OCI-LY3 (cell line): ENCODE measurements at regions not wholly inside any gene's neighbourhood (a gene's known extent, or its start where the extent isn't known, plus 50 kb on each side); places are given as distances from the start of the nearest gene placed in this dataset.

ENCODE experiments used
- H2AFZ ChIP-seq: fragments of 200-600, 300-600 bp; shearing (Covaris generic); 2 replicates; pipeline ENCODE4 v1.6.0; 2014; ENCODE audit warnings: antibody characterized with exemption, low read depth, low read length
- H3K27ac ChIP-seq: fragments of 200-600, 300-600 bp; sonication (generic); 2 replicates; pipeline ENCODE4 v1.5.1; 2014; ENCODE audit warnings: mild to moderate bottlenecking, low read length, moderate library complexity, mixed read lengths
- H3K27me3 ChIP-seq: fragments of 200-600, 300-600 bp; sonication (generic); 2 replicates; pipeline ENCODE4 v1.6.1; 2014; ENCODE audit warnings: low read depth, low read length, mixed read lengths
- H3K36me3 ChIP-seq: fragments of 200-600, 300-600 bp; sonication (generic); replicated peaks from 2 replicates; pipeline ENCODE3; 2014; ENCODE audit warnings: low read depth, low read length, mixed read lengths
- H3K4me1 ChIP-seq: fragments of 300-600, 200-600 bp; sonication (generic); 2 replicates; pipeline ENCODE4 v1.6.1; 2014; ENCODE audit warnings: low read length, mixed read lengths
- H3K4me2 ChIP-seq: fragments of 200-600, 300-600 bp; sonication (generic); 2 replicates; pipeline ENCODE4 v1.6.1; 2014; ENCODE audit warnings: low read length, mixed read lengths
- H3K4me3 ChIP-seq: fragments of 300-600, 200-600 bp; sonication (generic); 2 replicates; pipeline ENCODE4 v1.5.1; 2014; ENCODE audit warnings: antibody characterized with exemption, mild to moderate bottlenecking, low read length, moderate library complexity
- H3K79me2 ChIP-seq: fragments of 300-600, 200-600 bp; shearing (Covaris generic); 2 replicates; pipeline ENCODE4 v1.6.1; 2014; ENCODE audit warnings: mild to moderate bottlenecking, low read length, mixed read lengths
- H3K9ac ChIP-seq: fragments of 300-600, 200-600 bp; shearing (Covaris generic); 2 replicates; pipeline ENCODE4 v1.6.0; 2014; ENCODE audit warnings: mild to moderate bottlenecking, low read length, moderate library complexity
- H3K9me3 ChIP-seq: fragments of 200-600, 300-600 bp; shearing (Covaris generic); 2 replicates; pipeline ENCODE4 v1.6.1; 2014; ENCODE audit warnings: low read length, mixed read lengths; ENCODE audit not compliant: insufficient read depth
- H4K20me1 ChIP-seq: fragments of 200-600, 300-600 bp; sonication (generic); 2 replicates; pipeline ENCODE4 v1.6.1; 2016; ENCODE audit warnings: low read length, mixed read lengths; ENCODE audit not compliant: insufficient read depth
- CTCF ChIP-seq: fragments of 200-600, 300-600 bp; sonication (generic); IDR thresholded peaks from 2 replicates; pipeline ENCODE4 v1.5.1; 2014; ENCODE audit warnings: antibody characterized with exemption, low read length, low read depth
- EZH2phosphoT487 ChIP-seq: fragments of 200-600 bp; shearing (Covaris generic); IDR thresholded peaks from 2 replicates; pipeline ENCODE4 v1.6.1; 2018; ENCODE audit warnings: antibody characterized with exemption, mixed run types, low read depth

DNA sequence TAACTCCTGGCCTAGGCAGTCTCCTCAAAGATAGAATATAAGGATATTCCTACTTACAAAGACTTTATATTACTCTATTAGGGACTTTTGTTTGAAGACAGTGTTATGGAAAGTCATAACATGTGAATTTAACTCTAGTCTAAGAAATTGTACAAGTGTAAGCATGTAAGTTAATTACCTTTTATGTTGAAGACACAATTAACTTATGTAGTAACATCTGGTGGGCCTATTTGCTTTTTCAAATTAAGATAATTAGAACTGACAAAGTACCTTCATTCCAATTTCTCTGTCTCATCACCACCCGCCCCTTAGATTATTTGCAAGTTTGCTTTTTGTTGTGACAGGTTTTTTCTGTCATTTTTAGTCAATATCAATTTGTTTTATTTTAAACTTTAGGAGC lies 126.0 kb upstream of the THSD7A start:
- no peak overlapping the region for H3K4me2 ChIP-seq
- H3K4me3 ChIP-seq = no peak overlapping the region
- H3K27ac ChIP-seq = no peak overlapping the region
- no peaks in the 10 kb centered on the region for H4K20me1 ChIP-seq
- H3K9me3 ChIP-seq = no peaks in the 10 kb centered on the region
- no peaks in the 10 kb centered on the region for H3K36me3 ChIP-seq
- H3K4me1 ChIP-seq = no peaks in the 10 kb centered on the region
- H2AFZ ChIP-seq = no peak overlapping the region
- no peaks in the 10 kb centered on the region for H3K27me3 ChIP-seq
- H3K9ac ChIP-seq = no peak overlapping the region
- TF ChIP-seq CTCF (no peak), EZH2phosphoT487 (no peak)
- no peaks in the 10 kb centered on the region for H3K79me2 ChIP-seq

DNA sequence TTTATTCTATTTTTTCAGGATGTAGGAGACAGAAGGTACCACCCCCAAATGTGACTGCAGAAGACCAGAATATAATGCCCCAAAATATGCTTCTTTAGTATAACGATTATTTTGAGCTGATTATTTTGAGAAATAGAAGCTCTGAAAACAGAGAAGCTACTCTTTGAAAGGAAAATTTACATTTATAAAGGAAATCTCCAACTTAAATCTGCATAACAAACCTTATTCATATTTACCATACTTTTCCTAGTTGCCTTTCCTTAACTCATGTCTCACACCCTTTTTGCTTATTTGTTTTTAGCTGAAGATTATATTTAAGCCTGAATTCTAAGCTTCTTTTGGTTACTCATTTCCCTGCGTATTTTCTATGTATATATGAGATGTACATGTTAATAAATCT lies 127.1 kb upstream of the THSD7A start:
- H3K4me2 ChIP-seq = no peak overlapping the region
- no peak overlapping the region for H3K9ac ChIP-seq
- H3K27me3 ChIP-seq = no peaks in the 10 kb centered on the region
- no peaks in the 10 kb centered on the region for H3K4me1 ChIP-seq
- no peak overlapping the region for H3K4me3 ChIP-seq
- no peak overlapping the region for H3K27ac ChIP-seq
- H3K79me2 ChIP-seq = no peaks in the 10 kb centered on the region
- no peaks in the 10 kb centered on the region for H3K36me3 ChIP-seq
- no peaks in the 10 kb centered on the region for H3K9me3 ChIP-seq
- TF ChIP-seq EZH2phosphoT487 (no peak), CTCF (no peak)
- no peak overlapping the region for H2AFZ ChIP-seq
- H4K20me1 ChIP-seq = no peaks in the 10 kb centered on the region

DNA sequence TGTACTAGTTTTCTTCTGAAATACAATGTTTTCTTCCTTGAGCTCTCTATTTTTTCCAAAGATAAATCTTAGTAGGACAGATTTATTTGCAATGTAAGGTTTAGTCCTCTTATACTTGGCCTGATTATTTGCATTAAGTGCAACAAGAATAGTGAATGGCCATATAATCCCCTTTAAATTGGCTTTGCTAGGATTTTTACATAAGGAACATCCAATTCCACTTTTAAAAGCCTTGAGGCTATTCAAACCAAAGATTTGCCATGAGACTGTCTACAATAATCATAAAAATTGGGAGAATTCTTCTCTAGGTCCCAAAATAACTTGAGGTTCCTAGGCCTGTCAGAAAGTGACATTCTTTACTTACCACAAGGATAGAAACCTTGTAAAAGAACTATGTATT lies 128.6 kb upstream of the THSD7A start:
- no peak overlapping the region for H3K4me2 ChIP-seq
- H3K9ac ChIP-seq = no peak overlapping the region
- H3K4me3 ChIP-seq = no peak overlapping the region
- no peaks in the 10 kb centered on the region for H3K27me3 ChIP-seq
- H3K4me1 ChIP-seq = no peaks in the 10 kb centered on the region
- H2AFZ ChIP-seq = no peak overlapping the region
- no peak overlapping the region for H3K27ac ChIP-seq
- no peak for TF ChIP-seq EZH2phosphoT487
- TF ChIP-seq CTCF = no peak
- no peaks in the 10 kb centered on the region for H3K9me3 ChIP-seq
- H3K36me3 ChIP-seq = no peaks in the 10 kb centered on the region
- H3K79me2 ChIP-seq = no peaks in the 10 kb centered on the region
- no peaks in the 10 kb centered on the region for H4K20me1 ChIP-seq

GRCh38 chr7:11969643-11970042 lies 137.6 kb upstream of the THSD7A start:
- no peak for TF ChIP-seq EZH2phosphoT487
- H3K9ac ChIP-seq = no peak overlapping the region
- no peaks in the 10 kb centered on the region for H3K27me3 ChIP-seq
- no peak overlapping the region for H3K4me3 ChIP-seq
- no peaks in the 10 kb centered on the region for H3K36me3 ChIP-seq
- no peak overlapping the region for H3K27ac ChIP-seq
- no peaks in the 10 kb centered on the region for H3K79me2 ChIP-seq
- H3K4me2 ChIP-seq = no peak overlapping the region
- no peaks in the 10 kb centered on the region for H4K20me1 ChIP-seq
- no peaks in the 10 kb centered on the region for H3K4me1 ChIP-seq
- no peaks in the 10 kb centered on the region for H3K9me3 ChIP-seq
- H2AFZ ChIP-seq = no peak overlapping the region

- Histone ChIP-seq H3K9ac (no peak overlapping the region), H3K4me1 (no peaks in the 10 kb centered on the region), H3K9me3 (no peaks in the 10 kb centered on the region), H3K27me3 (no peaks in the 10 kb centered on the region), H3K4me3 (no peak overlapping the region), H3K36me3 (no peaks in the 10 kb centered on the region), H3K79me2 (no peaks in the 10 kb centered on the region), H4K20me1 (no peaks in the 10 kb centered on the region), H3K4me2 (no peak overlapping the region), H2AFZ (no peak overlapping the region), H3K27ac (no peak overlapping the region)
- TF ChIP-seq CTCF (no peak), EZH2phosphoT487 (no peak)
These were observed 138.1 kb upstream of the THSD7A start for GRCh38 chr7:11970132-11970531.
